OCI-LY1 (cell line): ENCODE measurements at regions not wholly inside any gene's neighbourhood (a gene's known extent, or its start where the extent isn't known, plus 50 kb on each side); places are given as distances from the start of the nearest gene placed in this dataset.

Experiments used
- CTCF ChIP-seq: fragments of 200-600 bp; sonication (generic), shearing (Covaris generic); IDR thresholded peaks from 2 replicates; pipeline ENCODE4 v1.5.1; 2017; ENCODE audit warnings: mild to moderate bottlenecking, antibody characterized with exemption, low read length, moderate library complexity, mixed read lengths
- EZH2 ChIP-seq: fragments of 200-600 bp; sonication (generic), shearing (Covaris generic); IDR thresholded peaks from 2 replicates; pipeline ENCODE4 v1.8.0; 2017; ENCODE audit warnings: borderline replicate concordance, mixed run types, mild to moderate bottlenecking, antibody characterized with exemption, low read length, moderate library complexity, mixed read lengths

GRCh38 chr3:103510760-103511159 lies 1075.9 kb downstream of the ZPLD1 start:
- TF ChIP-seq CTCF (no peak), EZH2 (no peak)
